ENCODE measurements at regions not wholly inside any gene's neighbourhood (a gene's known extent, or its start where the extent isn't known, plus 50 kb on each side); places are given as distances from the start of the nearest gene placed in this dataset.
"Not testable (repeated sequence)": the region's sequence is repeated elsewhere in the genome, so short reads cannot be mapped to it uniquely, and the experiment has no call there.

- TF ChIP-seq CTCF (conservative IDR thresholded peaks at IDR 0.05; ENCODE audit: low read depth, low read length); EZH2 (IDR thresholded peaks at IDR 0.05; ENCODE audit: low read length, unreplicated experiment); EZH2phosphoT487 (IDR thresholded peaks at IDR 0.05; ENCODE audit: borderline replicate concordance, low read length): not testable (repeated sequence)
Observed at GRCh38 chr18:60062831-60063230, 163.0 kb downstream of the PMAIP1 start.
